Adrenal gland (tissue), 9 donors: ENCODE measurements at regions not wholly inside any gene's neighbourhood (a gene's known extent, or its start where the extent isn't known, plus 50 kb on each side); places are given as distances from the start of the nearest gene placed in this dataset.
"Not testable (repeated sequence)": the region's sequence is repeated elsewhere in the genome, so short reads cannot be mapped to it uniquely, and the experiment has no call there.

ENCODE experiments used
- DNase-seq, 7 donors: peaks; one replicate each; pipeline ENCODE4 v3.0.0-alpha.2; 2019 to 2020
- H3K27ac ChIP-seq, 5 donors: fragments of 200-600 bp; sonication (generic) in 4 of 5; 1 replicate in 3 of 5; 2 replicates in 2 of 5; pipeline versions ENCODE4 v1.5.1 to v1.8.0; 2016 to 2020; ENCODE audit warnings: mild to moderate bottlenecking in 1 of 5
- H3K27me3 ChIP-seq: fragments of 200-600 bp; 2 replicates; pipeline ENCODE4 v1.8.0; 2021
- H3K36me3 ChIP-seq, 2 donors: fragments of 200-600 bp; replicated peaks in 1 of 2; 1 replicate in 1 of 2; 2 replicates in 1 of 2; pipeline versions ENCODE4 v1.5.1 to v1.8.0; 2018 to 2022
- H3K4me1 ChIP-seq, 2 donors: fragments of 200-600 bp; replicated peaks in 1 of 2; 1 replicate in 1 of 2; 2 replicates in 1 of 2; pipeline versions ENCODE4 v1.5.1 to v1.8.0; 2018 to 2021
- H3K4me3 ChIP-seq, 4 donors: fragments of 200-600 bp; sonication (generic) in 3 of 4; one replicate each; pipeline ENCODE4 v1.5.1; 2016 to 2018
- H3K9me3 ChIP-seq, 3 donors: fragments of 200-600 bp; sonication (generic) in 1 of 3; replicated peaks in 1 of 3; 1 replicate in 2 of 3; 2 replicates in 1 of 3; pipeline versions ENCODE4 v1.5.1 to v1.8.0; 2016 to 2021
- CTCF ChIP-seq, 6 experiments: fragments of 450-650 bp in 4 of 6; fragments of 200-600 bp in 2 of 6; sonication (generic) in 1 of 6; IDR thresholded peaks; 1 replicate in 5 of 6; 2 replicates in 1 of 6; pipeline versions ENCODE4 v1.5.1 to v1.8.0; 2016 to 2021; ENCODE audit warnings: antibody characterized with exemption in 6 of 6, mild to moderate bottlenecking in 2 of 6, moderate library complexity in 1 of 6
- POLR2A ChIP-seq, 2 donors: fragments of 450-650 bp; IDR thresholded peaks; one replicate each; pipeline ENCODE4 v1.6.1; 2017; ENCODE audit warnings: antibody characterized with exemption in 2 of 2, mild to moderate bottlenecking in 2 of 2, moderate library complexity in 1 of 2
- WGBS, 4 donors: extraction: QIAGEN DNeasy Blood & Tissue Kit in 2 of 4; methylation state at CpG; one replicate each; pipeline versions ENCODE4 v1.1.5 to v1.1.7; 2013 to 2017; 5-methylcytosine and 5-hydroxymethylcytosine counted together
- intact Hi-C, 2 donors: fragments of 100-400 bp; cut with DNase I; formaldehyde crosslinking; loops; one replicate each; pipeline versions ENCODE4 v1.14.1 to v1.15.0; 2022 to 2023
- donor health status: healthy with polysubstance abuse.
- donor health status: Bipolar disorder and iron deficiency.
- donor health status: DM: yes; HTN: yes; CAD: no.
- donor health status: DM: no; HTN: no; CAD: no.
- donor health status: DM: no; HTN: no; CAD: no.

- no peak overlapping the region for H3K4me3 ChIP-seq
- H3K4me1 ChIP-seq, result no peaks in the 10 kb centered on the region
- WGBS, 4 donors, result 79 to 93% (median 85%) methylated on average over 3 of the region's 3 CpGs
- intact Hi-C loops, result no loop called here
- H3K27me3 ChIP-seq, result peaks cover 5% of the 10 kb centered on the region
- TF ChIP-seq CTCF (IDR thresholded peaks at IDR 0.05), result no peak
- no peak for TF ChIP-seq POLR2A (IDR thresholded peaks at IDR 0.05)
- DNase-seq, result no peak
- no peak overlapping the region for H3K27ac ChIP-seq
- H3K9me3 ChIP-seq, result no peaks in the 10 kb centered on the region
- peaks cover 0 to 4% of the 10 kb centered on the region in 2 donors for H3K36me3 ChIP-seq
These were observed 208.0 kb upstream of the UBL3 start for GRCh38 chr13:30058429-30058828.

GRCh38 chr13:30054546-30054945 lies 204.1 kb upstream of the UBL3 start:
- H3K9me3 ChIP-seq, H3K4me3 ChIP-seq, intact Hi-C loops, H3K4me1 ChIP-seq, H3K27ac ChIP-seq, DNase-seq, H3K36me3 ChIP-seq: not testable (repeated sequence)
- peaks cover 12% of the 10 kb centered on the region for H3K27me3 ChIP-seq
- WGBS, 4 donors, result 70 to 79% (median 71%) methylated on average over 3 to 5 of the region's 5 CpGs

GRCh38 chr13:30053939-30054338 lies 203.5 kb upstream of the UBL3 start:
- WGBS, 4 donors, result 46 to 61% (median 55%) methylated on average over 4 of the region's 4 CpGs
- TF ChIP-seq POLR2A (IDR thresholded peaks at IDR 0.05), result no peak
- TF ChIP-seq CTCF (IDR thresholded peaks at IDR 0.05), result no peak
- no peaks in the 10 kb centered on the region for H3K4me1 ChIP-seq
- no peak for DNase-seq
- H3K9me3 ChIP-seq, result no peaks in the 10 kb centered on the region
- H3K27ac ChIP-seq, result no peak overlapping the region
- intact Hi-C loops, result no loop called here
- no peak overlapping the region for H3K4me3 ChIP-seq
- H3K27me3 ChIP-seq, result peaks cover 12% of the 10 kb centered on the region
- H3K36me3 ChIP-seq, result peaks cover 0 to 4% of the 10 kb centered on the region in 2 donors

GRCh38 chr13:30052120-30052519 lies 201.7 kb upstream of the UBL3 start:
- Histone ChIP-seq H3K27ac (no peak overlapping the region), H3K27me3 (peaks cover 12% of the 10 kb centered on the region), H3K4me3 (no peak overlapping the region), H3K9me3 (no peaks in the 10 kb centered on the region), H3K4me1 (no peaks in the 10 kb centered on the region), H3K36me3 (peaks cover 0 to 1% of the 10 kb centered on the region in 2 donors)
- TF ChIP-seq CTCF (IDR thresholded peaks at IDR 0.05) (no peak), POLR2A (IDR thresholded peaks at IDR 0.05) (no peak)
- no peak for DNase-seq
- 42 to 56% (median 51%) methylated on average over 6 to 7 of the region's 7 CpGs for WGBS, 4 donors
- intact Hi-C loops, result no loop called here

- Histone ChIP-seq H3K4me1 (no peaks in the 10 kb centered on the region), H3K27ac (no peak overlapping the region), H3K36me3 (no peaks in the 10 kb centered on the region), H3K4me3 (no peak overlapping the region), H3K9me3 (no peaks in the 10 kb centered on the region), H3K27me3 (peaks cover 12% of the 10 kb centered on the region)
- DNase-seq, result no peak
- TF ChIP-seq CTCF (IDR thresholded peaks at IDR 0.05) (no peak), POLR2A (IDR thresholded peaks at IDR 0.05) (no peak)
- WGBS, 4 donors, result 69 to 84% (median 77%) methylated on average over 2 of the region's 2 CpGs
- intact Hi-C loops, result no loop called here
These were observed 201.2 kb upstream of the UBL3 start for GRCh38 chr13:30051531-30052060.
